Lower leg skin (tissue), 4 donors: ENCODE measurements at regions not wholly inside any gene's neighbourhood (a gene's known extent, or its start where the extent isn't known, plus 50 kb on each side); places are given as distances from the start of the nearest gene placed in this dataset.

ENCODE experiments used
- DNase-seq, 2 donors: peaks; one replicate each; pipeline ENCODE4 v3.0.0-alpha.2; 2019; ENCODE audit warnings: low spot score in 2 of 2
- H3K4me3 ChIP-seq: fragments of 200-600 bp; sonication (generic); 2 replicates; pipeline ENCODE4 v1.5.1; 2017; ENCODE audit warnings: mild to moderate bottlenecking, low read depth; ENCODE audit not compliant: poor library complexity, severe bottlenecking
- CTCF ChIP-seq, 3 donors: fragments of 450-650 bp; IDR thresholded peaks; one replicate each; pipeline ENCODE4 v1.5.1; 2016; ENCODE audit warnings: antibody characterized with exemption in 3 of 3, mild to moderate bottlenecking in 3 of 3, moderate library complexity in 2 of 3
- POLR2A ChIP-seq, 2 donors: fragments of 450-650 bp; IDR thresholded peaks; one replicate each; pipeline ENCODE4 v1.6.1; 2016 to 2017; ENCODE audit warnings: antibody characterized with exemption in 2 of 2, mild to moderate bottlenecking in 1 of 2, moderate library complexity in 1 of 2
- WGBS, 2 donors: methylation state at CpG; one replicate each; pipeline ENCODE4 v1.1.5; 2018; 5-methylcytosine and 5-hydroxymethylcytosine counted together
- intact Hi-C: fragments of 100-400 bp; cut with DNase I; formaldehyde crosslinking; loops from one replicate; pipeline ENCODE4 v1.15.0; 2023; ENCODE audit warnings: low total_unique reads

DNA sequence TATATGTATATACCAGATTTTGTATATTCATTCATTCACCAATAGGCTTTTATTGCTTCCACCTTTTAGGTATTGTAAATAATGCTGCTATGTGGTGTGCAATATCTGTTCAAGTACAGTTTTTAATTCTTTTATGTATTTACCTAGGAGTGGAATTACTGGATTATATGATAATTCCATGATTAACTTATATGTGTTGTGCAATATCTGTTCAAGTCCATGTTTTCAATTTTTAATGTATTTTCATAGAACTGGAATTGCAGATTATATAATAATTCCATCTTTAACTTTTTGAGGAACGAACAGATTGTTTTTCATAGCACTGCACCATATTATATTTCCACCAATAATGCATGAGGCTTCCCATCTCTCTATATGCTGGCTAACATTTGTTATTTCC lies 50.6 kb upstream of the L3MBTL4 start:
- no peak overlapping the region for H3K4me3 ChIP-seq
- no peak for DNase-seq
- 86 to 89% methylated on average over 1 of the region's 1 CpG for WGBS, 2 donors
- intact Hi-C loops, result no loop called here
- TF ChIP-seq POLR2A (IDR thresholded peaks at IDR 0.05), result no peak
- TF ChIP-seq CTCF (IDR thresholded peaks at IDR 0.05), result no peak

- intact Hi-C loops, result no loop called here
- no peak for DNase-seq
- H3K4me3 ChIP-seq, result no peak overlapping the region
- WGBS, 2 donors, result 56 to 77% methylated on average over 1 of the region's 1 CpG
- no peak for TF ChIP-seq POLR2A (IDR thresholded peaks at IDR 0.05)
- no peak for TF ChIP-seq CTCF (IDR thresholded peaks at IDR 0.05)
Observed at GRCh38 chr18:6476190-6476589, 61.5 kb upstream of the L3MBTL4 start.

GRCh38 chr18:6476880-6477279 lies 62.2 kb upstream of the L3MBTL4 start:
- intact Hi-C loops, result no loop called here
- TF ChIP-seq POLR2A (IDR thresholded peaks at IDR 0.05), result no peak
- TF ChIP-seq CTCF (IDR thresholded peaks at IDR 0.05), result no peak
- peak in 1 of 2 donors; percentile 54 for DNase-seq
- H3K4me3 ChIP-seq, result no peak overlapping the region
- 51 to 60% methylated on average over 2 of the region's 2 CpGs for whole genome bisulfite sequencing, 2 donors

GRCh38 chr18:6478121-6478520 lies 63.4 kb upstream of the L3MBTL4 start:
- TF ChIP-seq CTCF (IDR thresholded peaks at IDR 0.05) (no peak), POLR2A (IDR thresholded peaks at IDR 0.05) (no peak)
- intact Hi-C loops, result no loop called here
- 29 to 53% methylated on average over 6 of the region's 6 CpGs for WGBS, 2 donors
- H3K4me3 ChIP-seq, result no peak overlapping the region
- DNase-seq, result no peak

- DNase-seq, result no peak
- no peak overlapping the region for H3K4me3 ChIP-seq
- WGBS, 2 donors, result 93 to 94% methylated on average over 4 of the region's 4 CpGs
- intact Hi-C loops, result loop anchor here (10.0 kb wide), 1 partner anchor 585 kb away; the partner anchor contains the start of gene TMEM200C
- TF ChIP-seq POLR2A (IDR thresholded peaks at IDR 0.05) (no peak), CTCF (IDR thresholded peaks at IDR 0.05) (no peak)
Observed at GRCh38 chr18:6479699-6480098, 65.0 kb upstream of the L3MBTL4 start.
